ENCODE measurements at regions not wholly inside any gene's neighbourhood (a gene's known extent, or its start where the extent isn't known, plus 50 kb on each side); places are given as distances from the start of the nearest gene placed in this dataset.
A peak's percentile ranks its signal among the peaks of the same experiment; 100 is the strongest.
"Not testable (repeated sequence)": the region's sequence is repeated elsewhere in the genome, so short reads cannot be mapped to it uniquely, and the experiment has no call there.

GRCh38 chr6:139754898-139755775, 380.7 kb upstream of the CITED2 start:
- no peak for DNase-seq (ENCODE audit: low read depth)

GRCh38 chr6:139753198-139753861, 378.9 kb upstream of the CITED2 start:
- DNase-seq (ENCODE audit: low read depth): peak; percentile 90

- DNase-seq (ENCODE audit: low read depth): no peak
These were observed 377.6 kb upstream of the CITED2 start for GRCh38 chr6:139752086-139752485.

GRCh38 chr6:139751179-139751578, 376.7 kb upstream of the CITED2 start:
- no peak for DNase-seq (ENCODE audit: low read depth)

- no peak for DNase-seq (ENCODE audit: low read depth)
These were observed 374.1 kb upstream of the CITED2 start for GRCh38 chr6:139748353-139749146.

- DNase-seq (ENCODE audit: low read depth): no peak
These were observed 372.7 kb upstream of the CITED2 start for GRCh38 chr6:139747154-139747553.

GRCh38 chr6:139744891-139745290, 370.4 kb upstream of the CITED2 start:
- no peak for DNase-seq (ENCODE audit: low read depth)

GRCh38 chr6:139743664-139744437, 369.4 kb upstream of the CITED2 start:
- peak; percentile 82 for DNase-seq (ENCODE audit: low read depth)

- DNase-seq (ENCODE audit: low read depth): no peak
These were observed 368.2 kb upstream of the CITED2 start for GRCh38 chr6:139742671-139743070.

- DNase-seq (ENCODE audit: low read depth): no peak
These were observed 364.5 kb upstream of the CITED2 start for GRCh38 chr6:139738801-139739455.

- no peak for DNase-seq (ENCODE audit: low read depth)
These were observed 362.0 kb upstream of the CITED2 start for GRCh38 chr6:139736325-139736906.

GRCh38 chr6:139732451-139732850, 358.0 kb upstream of the CITED2 start:
- no peak for DNase-seq (ENCODE audit: low read depth)

GRCh38 chr6:139730340-139730974, 356.0 kb upstream of the CITED2 start:
- no peak for DNase-seq (ENCODE audit: low read depth)

GRCh38 chr6:139728876-139729427, 354.5 kb upstream of the CITED2 start:
- DNase-seq (ENCODE audit: low read depth): no peak

- DNase-seq (ENCODE audit: low read depth): not testable (repeated sequence)
These were observed 351.8 kb upstream of the CITED2 start for GRCh38 chr6:139726272-139726671.

GRCh38 chr6:139722530-139722929, 348.1 kb upstream of the CITED2 start:
- no peak for DNase-seq (ENCODE audit: low read depth)

- no peak for DNase-seq (ENCODE audit: low read depth)
These were observed 347.5 kb upstream of the CITED2 start for GRCh38 chr6:139721954-139722353.

GRCh38 chr6:139713900-139714506, 339.6 kb upstream of the CITED2 start:
- no peak for DNase-seq (ENCODE audit: low read depth)

GRCh38 chr6:139713424-139713823, 339.0 kb upstream of the CITED2 start:
- no peak for DNase-seq (ENCODE audit: low read depth)

GRCh38 chr6:139712830-139713229, 338.4 kb upstream of the CITED2 start:
- no peak for DNase-seq (ENCODE audit: low read depth)
